NCI-H146 treated with DMSO at 0.1 percent for 48 hours (cell line): ENCODE measurements at regions not wholly inside any gene's neighbourhood (a gene's known extent, or its start where the extent isn't known, plus 50 kb on each side); places are given as distances from the start of the nearest gene placed in this dataset.

Source experiments
- DNase-seq: peaks from one replicate; lab custom pipeline; 2025; ENCODE audit not compliant: unreplicated experiment; lab: John Stamatoyannopoulos, UW

DNA sequence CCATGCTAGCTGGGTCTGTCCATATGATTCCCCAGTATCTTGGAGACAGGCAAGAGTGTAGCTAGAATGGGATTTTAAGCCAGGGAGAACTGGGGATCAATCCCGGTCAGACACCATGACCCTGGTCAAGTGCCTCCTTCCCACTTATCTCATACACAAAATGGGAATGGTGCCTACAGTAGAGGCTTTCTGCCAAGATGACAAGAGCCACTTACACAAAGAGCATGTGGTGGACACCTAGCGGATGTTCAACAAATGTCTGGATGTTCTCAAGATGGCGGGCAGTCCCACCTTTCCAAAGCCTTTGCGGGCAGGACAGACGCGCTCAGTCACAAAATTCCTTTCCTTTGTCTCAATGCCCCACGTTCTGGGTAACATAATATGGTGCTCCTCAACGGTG, 57.3 kb downstream of the MAF start:
- no peak for DNase-seq

DNA sequence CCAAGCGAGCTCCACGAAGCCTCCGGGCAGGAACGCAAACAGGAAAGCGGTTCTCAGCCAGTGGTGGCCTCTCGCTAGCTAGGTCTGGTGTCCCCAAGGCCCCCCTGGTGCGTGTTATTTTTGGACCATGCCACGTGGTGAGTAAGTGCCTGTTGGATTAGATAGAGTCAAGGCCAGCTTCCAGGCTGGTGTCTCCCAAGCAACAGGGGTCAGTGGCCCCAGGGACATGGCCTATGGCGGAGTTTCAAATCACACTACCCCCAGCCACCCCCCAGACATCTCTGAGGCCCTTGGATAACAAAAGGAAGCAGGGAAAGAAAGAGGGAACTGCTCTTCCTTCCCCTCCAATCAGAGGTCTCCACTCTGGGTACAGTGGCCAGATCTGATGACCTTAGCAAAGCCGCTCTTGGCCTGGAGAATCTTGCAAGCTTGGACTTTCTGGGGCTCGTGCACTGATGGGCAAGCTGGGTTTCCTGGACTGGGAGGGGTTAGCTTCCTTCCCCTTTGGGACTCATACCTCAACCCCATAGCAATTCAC, 58.2 kb downstream of the MAF start:
- no peak for DNase-seq

GRCh38 chr16:79540825-79541595, 59.5 kb downstream of the MAF start:
- DNase-seq = no peak

DNA sequence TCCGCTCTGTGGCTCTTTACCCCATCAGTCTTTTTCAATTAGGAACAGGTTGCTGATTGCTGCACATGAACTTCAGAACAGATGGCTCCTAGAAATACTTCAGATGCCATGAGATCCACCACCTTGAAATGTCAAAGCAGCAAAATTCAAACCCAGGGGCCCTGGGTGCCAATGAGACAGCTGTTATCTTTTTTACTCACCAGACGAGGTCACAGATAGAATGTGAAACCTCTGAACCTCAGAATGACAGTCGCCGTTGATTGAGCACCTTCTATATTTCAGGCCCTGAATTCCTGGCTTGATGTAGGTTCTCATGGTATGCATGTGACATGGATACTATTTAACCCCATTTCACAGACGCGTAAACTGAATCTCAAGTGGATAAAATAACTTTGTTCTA, 63.0 kb downstream of the MAF start:
- no peak for DNase-seq

DNA sequence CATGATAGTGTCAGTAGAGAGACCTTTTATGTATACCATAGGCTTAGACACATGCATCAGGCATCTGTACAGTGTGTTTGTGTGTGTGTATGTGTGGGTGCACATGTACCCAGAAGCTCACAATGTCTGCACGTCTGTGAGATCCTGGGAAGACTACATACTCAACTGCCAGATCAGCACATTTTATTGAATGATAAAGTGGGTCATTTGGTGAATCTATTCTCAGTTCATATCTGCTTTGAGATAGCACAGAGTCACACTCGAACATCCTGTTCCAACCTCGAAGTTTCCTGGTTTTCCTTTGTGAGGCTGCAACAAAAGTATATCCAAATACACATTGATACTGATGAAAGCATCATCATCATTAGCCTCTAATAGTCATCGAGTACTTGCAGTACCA, 63.6 kb downstream of the MAF start:
- DNase-seq = no peak

DNA sequence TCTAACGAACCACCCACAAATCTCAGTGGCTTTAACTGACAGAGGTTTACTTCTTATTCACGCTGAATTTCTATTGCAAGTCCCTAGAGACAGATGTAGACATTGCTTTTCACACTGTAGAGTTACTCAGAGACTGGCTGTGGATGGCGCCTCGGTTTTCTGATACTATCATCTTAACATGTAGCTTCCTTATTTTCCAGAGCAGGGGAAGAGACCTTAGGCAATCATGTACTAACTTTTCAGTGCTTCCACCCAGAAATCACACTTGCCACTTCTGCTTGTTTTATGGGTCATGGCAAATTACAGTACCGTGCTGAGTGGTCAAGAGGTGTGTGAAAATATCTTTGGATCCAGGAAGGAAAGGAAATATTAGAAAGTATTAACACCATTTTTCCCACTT, 65.4 kb downstream of the MAF start:
- DNase-seq = no peak

GRCh38 chr16:79534143-79534542, 66.4 kb downstream of the MAF start:
- no peak for DNase-seq

- no peak for DNase-seq
These were observed 67.2 kb downstream of the MAF start for GRCh38 chr16:79533292-79533691.

DNA sequence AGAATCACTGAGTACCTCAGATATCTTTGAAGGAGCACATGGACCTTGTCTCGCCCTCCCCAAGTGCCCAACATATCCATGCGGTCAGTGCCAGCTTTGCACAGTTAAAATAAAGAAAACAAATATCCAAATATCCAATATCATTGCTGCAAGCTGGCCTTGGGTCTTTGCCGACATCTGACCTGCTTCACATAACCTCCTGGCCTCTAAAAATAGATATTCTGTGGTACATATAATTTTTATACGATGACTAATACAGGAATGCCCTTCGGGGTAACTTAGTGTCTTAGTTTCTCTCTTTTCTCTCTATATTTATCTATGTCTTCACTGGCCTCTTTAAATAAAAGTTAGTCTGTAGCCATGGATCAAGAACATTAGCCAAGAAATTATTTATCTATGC, 67.8 kb downstream of the MAF start:
- DNase-seq = no peak

GRCh38 chr16:79532273-79532672, 68.3 kb downstream of the MAF start:
- DNase-seq = no peak

DNA sequence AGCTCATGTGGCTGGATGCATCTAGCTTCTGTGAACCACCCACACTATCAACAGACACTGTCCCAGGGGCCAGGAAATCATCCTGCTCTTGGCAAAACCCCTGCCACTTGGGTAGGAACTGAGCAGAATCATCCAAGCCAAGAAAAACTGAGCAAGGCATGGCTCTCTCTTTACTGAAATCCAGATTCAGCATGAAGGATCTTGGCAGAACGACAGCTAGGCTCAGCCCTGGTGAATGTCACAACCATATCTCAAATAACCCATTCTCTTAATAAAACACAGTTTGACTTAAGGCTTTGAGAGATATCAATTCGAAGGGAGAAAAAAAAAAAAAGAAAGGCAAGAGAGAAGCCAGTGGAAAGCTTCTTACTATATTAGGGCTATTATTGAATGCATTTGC, 72.2 kb downstream of the MAF start:
- DNase-seq = no peak

- no peak for DNase-seq
These were observed 76.6 kb downstream of the MAF start for GRCh38 chr16:79523971-79524370.

DNA sequence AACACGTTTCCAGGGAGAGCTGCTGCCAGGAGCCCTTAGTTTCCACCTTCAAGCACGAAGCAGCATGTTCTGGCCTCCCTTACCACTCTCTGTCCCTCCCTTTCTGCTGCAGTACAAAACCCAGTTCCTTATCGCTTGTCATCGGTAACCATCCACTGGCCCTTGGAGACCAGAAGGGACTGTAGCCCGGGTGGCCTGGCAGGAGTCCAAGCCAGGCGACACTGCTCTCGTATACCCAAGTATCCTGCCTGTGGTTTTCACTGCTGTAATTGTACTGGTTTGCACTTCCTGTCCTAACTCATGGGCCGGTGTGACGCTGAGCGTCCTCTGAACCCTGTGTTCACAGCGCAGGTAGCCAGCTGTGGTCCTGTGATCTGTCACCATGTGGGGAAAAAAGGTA, 81.1 kb downstream of the MAF start:
- DNase-seq = no peak

GRCh38 chr16:79517156-79517555, 83.4 kb downstream of the MAF start:
- DNase-seq = no peak

- DNase-seq = no peak
These were observed 89.7 kb downstream of the MAF start for GRCh38 chr16:79510879-79511278.

DNA sequence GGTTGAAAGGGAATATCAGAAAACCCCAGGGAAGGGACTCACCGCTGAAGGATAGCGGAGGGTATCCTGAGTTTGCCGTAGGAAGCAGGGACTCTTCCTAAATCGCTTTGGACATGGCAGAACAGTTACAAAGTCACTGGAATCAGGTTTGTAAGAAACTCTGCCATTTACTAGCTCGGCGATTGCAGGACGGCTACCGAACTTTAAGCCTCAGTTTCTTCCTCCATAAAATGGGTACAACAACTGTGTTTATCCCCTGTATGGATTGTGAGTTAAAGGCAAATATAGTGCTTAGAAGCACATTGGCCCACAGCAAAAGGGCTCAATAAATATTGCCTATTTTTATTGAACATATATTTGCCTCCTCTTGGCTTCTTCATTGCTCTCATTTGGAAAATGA, 90.6 kb downstream of the MAF start:
- DNase-seq = no peak

- DNase-seq = no peak
These were observed 91.3 kb downstream of the MAF start for GRCh38 chr16:79509211-79509631.

DNA sequence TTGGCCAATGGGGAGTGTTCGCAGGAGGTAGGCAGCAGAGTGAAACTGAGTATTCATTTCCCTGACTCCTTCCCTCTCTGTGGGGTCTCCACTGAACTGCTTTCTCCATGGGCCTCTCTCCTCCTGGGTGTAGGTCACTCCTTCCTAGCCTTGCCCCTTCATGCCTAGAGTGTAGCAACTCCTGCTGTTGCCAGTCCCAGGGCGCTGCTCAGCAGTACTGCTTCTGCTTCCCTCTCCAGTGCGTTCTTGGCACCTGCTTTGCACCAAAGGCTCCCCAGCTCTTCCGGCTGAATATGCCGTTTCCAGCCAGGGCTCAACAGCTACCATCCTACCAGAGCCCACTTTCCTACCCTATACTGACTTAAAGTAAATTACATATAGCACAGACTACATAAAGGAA, 92.2 kb downstream of the MAF start:
- no peak for DNase-seq

DNA sequence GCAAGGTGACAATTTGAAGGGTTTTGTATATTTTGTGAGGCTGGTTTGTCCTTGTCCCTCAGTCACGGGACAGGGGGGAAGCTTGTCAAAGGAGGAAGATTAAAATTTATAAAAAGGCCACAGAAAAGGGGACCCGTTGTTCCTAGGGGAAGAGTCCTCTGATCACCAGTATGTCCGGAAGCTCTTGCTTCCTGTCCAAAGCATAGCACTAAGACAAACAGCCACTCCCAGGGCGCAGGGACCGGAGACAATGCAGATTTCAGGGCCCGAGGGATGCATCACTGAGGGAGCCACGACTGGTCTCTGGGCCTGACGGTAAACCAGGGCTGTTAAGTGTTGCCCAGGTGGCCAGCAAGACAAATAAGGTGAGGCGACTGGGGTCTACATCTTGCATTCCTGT, 95.2 kb downstream of the MAF start:
- no peak for DNase-seq

GRCh38 chr16:79503511-79503910, 97.0 kb downstream of the MAF start:
- no peak for DNase-seq

DNA sequence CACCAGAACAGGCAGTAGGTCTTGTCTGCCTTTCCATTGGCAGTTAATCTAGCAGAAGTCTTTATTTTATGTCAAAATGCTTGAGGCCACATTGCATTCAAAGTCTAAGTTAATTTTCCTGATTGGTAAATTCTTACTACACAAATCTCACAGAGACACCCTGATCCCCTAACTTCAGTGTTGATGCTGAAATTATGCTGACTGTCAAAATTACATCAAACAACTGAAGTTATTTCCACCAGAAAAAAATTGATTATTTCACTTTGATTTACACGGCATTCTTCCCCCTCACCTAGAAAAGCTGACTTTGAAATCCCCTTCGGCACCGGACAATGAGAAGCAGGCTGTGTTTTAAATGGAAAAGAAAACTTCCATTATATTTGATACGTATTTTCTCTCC, 99.1 kb downstream of the MAF start:
- no peak for DNase-seq

DNA sequence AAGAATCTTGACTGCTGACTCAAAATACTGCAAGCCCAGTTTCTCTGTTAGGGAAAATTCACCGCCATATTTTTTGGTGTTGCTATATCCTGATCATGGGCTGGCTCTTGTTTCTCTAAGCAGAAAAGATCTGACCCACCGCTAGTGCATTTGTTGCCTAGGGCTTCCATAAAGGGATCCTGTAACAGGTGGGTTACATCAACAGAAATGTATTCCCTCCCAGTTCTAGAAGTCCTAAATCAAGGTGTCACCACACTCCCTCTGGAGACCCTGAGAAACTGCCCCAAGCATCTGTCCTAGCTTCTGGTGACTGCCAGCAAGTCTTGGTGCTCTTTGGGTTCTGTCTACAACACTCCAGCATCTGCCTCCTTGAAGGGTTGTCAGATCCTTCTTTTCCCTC, 99.7 kb downstream of the MAF start:
- DNase-seq = no peak

GRCh38 chr16:79500286-79500685, 100.3 kb downstream of the MAF start:
- no peak for DNase-seq
